GM06990 (cell line): ENCODE measurements at regions not wholly inside any gene's neighbourhood (a gene's known extent, or its start where the extent isn't known, plus 50 kb on each side); places are given as distances from the start of the nearest gene placed in this dataset.

Experiments
- DNase-seq: peaks from one replicate; pipeline ENCODE4 v3.0.0-alpha.2; 2011; ENCODE audit not compliant: insufficient read length; ENCODE audit errors: extremely low read depth
- H3K27me3 ChIP-seq: replicated peaks from 2 replicates; pipeline ENCODE4 v1.6.0; 2011; ENCODE audit warnings: low read length; ENCODE audit not compliant: control insufficient read depth, insufficient read depth
- H3K36me3 ChIP-seq: 2 replicates; pipeline ENCODE4 v1.5.1; 2011; ENCODE audit warnings: low read length; ENCODE audit not compliant: control insufficient read depth, insufficient read depth
- H3K4me3 ChIP-seq: replicated peaks from 2 replicates; pipeline ENCODE4 v1.5.1; 2011; ENCODE audit warnings: low read depth, mild to moderate bottlenecking, control low read depth, low read length
- TF ChIP-seq, protein P1 (sequence below): IDR thresholded peaks from 2 replicates; pipeline ENCODE4 v1.5.1; 2011; ENCODE audit warnings: low read length, control low read depth, mild to moderate bottlenecking, inconsistent platforms; ENCODE audit not compliant: insufficient read depth, poor library complexity, severe bottlenecking

DNA sequence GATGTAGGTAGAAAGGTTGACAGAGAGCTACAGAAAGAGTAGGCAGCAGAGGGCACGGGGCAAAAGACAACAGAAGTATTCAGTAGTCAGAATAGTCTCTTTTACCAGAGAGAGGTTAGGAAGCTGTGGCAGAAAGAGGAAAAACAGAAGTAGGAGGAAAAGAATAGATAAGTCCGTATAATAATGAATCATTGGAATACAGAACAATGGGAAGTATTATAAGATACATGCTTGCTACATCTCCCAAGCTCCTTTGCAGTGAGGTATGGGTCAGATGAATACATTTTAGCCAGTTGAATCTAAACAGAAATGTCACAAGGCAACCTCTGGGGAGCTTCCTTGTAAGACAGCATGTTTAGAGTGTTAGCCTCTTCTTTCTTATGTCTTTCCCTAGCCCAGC lies 570.5 kb upstream of the CITED2 start:
- no peak for DNase-seq
- no peaks in the 10 kb centered on the region for H3K36me3 ChIP-seq
- no peaks in the 10 kb centered on the region for H3K27me3 ChIP-seq
- TF ChIP-seq, protein P1, sequence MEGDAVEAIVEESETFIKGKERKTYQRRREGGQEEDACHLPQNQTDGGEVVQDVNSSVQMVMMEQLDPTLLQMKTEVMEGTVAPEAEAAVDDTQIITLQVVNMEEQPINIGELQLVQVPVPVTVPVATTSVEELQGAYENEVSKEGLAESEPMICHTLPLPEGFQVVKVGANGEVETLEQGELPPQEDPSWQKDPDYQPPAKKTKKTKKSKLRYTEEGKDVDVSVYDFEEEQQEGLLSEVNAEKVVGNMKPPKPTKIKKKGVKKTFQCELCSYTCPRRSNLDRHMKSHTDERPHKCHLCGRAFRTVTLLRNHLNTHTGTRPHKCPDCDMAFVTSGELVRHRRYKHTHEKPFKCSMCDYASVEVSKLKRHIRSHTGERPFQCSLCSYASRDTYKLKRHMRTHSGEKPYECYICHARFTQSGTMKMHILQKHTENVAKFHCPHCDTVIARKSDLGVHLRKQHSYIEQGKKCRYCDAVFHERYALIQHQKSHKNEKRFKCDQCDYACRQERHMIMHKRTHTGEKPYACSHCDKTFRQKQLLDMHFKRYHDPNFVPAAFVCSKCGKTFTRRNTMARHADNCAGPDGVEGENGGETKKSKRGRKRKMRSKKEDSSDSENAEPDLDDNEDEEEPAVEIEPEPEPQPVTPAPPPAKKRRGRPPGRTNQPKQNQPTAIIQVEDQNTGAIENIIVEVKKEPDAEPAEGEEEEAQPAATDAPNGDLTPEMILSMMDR: no peak
- H3K4me3 ChIP-seq: no peak overlapping the region

DNA sequence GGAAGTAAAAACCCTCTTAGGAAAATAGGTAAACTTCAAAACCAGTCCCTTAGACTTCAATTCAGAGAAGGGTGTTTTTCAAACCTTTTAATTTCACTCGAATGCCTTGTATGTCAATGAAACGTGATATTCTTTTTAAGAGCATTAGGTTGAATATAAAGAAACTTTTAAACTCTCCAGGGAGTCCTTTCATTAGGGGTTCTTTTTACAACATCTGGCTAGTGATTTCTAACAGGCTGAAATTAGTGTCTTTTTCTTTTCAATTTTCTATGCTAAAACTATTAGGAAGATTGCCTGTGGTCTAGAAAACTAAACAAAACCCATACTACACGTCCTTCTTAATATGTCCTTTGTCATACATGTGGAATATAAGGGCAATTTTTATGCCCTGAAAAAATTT lies 569.7 kb upstream of the CITED2 start:
- no peaks in the 10 kb centered on the region for H3K27me3 ChIP-seq
- DNase-seq: no peak
- H3K36me3 ChIP-seq: no peaks in the 10 kb centered on the region
- TF ChIP-seq, protein P1: no peak
- H3K4me3 ChIP-seq: no peak overlapping the region

DNA sequence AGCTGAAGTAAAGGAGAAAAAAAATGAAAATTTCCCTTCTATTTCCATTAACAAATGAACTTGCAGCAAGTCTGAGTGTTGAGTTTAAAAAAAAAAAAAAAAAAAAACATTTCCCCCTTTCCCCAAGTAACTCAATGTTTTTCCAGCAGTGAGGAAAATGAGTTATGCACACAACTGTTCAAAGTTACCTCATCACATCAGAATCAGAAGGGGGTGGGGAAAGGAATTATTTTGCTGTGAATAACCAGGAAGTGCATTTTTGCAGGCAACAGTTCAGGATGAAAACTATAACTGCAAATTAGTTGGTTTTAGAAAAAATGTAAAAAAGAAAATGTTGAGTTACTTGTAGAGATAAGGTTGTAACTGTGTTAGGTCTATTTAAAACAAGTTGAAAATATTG lies 568.9 kb upstream of the CITED2 start:
- DNase-seq: no peak
- no peaks in the 10 kb centered on the region for H3K36me3 ChIP-seq
- TF ChIP-seq, protein P1: no peak
- no peak overlapping the region for H3K4me3 ChIP-seq
- no peaks in the 10 kb centered on the region for H3K27me3 ChIP-seq

DNA sequence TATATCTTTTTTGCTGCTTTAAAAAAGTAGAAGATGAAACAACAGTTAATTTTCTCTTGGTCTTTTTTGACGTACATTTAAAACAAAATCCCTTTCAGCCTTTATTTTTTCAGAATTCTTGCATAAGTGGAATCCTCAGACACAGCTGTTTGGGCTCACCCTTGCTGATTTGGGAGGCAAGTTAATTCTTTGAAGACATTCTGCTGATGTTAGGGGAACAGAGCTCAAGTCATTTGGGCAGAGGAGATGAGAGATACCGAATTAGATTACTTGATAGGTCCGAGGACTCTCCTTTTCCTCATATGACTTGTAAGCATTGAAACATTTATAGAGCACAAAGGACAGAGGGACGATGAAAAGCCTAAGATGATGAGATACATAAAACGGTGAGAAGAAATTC lies 567.9 kb upstream of the CITED2 start:
- no peak overlapping the region for H3K4me3 ChIP-seq
- no peak for DNase-seq
- TF ChIP-seq, protein P1: no peak

DNA sequence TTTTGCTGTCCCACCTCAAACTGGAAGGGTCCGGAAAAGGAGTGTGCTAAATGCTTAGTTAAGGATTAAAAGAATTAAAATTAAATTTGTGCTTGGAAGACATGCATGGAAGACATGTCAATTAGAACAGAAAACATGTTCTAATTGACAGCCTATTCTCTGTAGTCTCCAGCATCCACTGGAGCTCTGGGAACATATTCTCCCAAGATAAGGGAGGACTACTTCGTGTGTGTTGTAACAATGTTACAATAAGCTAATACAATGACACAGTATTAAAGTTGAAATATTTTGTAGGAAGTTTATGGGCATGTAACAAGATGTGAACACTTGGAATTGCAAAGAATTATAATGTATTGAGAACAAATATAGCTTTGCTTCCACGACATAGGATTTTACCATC lies 567.4 kb upstream of the CITED2 start:
- Histone ChIP-seq H3K4me3 (no peak overlapping the region), H3K36me3 (no peaks in the 10 kb centered on the region), H3K27me3 (no peaks in the 10 kb centered on the region)
- TF ChIP-seq, protein P1: no peak
- DNase-seq: no peak

More for the DNA sequence above, 567.9 kb upstream of the CITED2 start:
- Histone ChIP-seq H3K27me3 (no peaks in the 10 kb centered on the region), H3K36me3 (no peaks in the 10 kb centered on the region)
